ENCODE measurements at regions not wholly inside any gene's neighbourhood (a gene's known extent, or its start where the extent isn't known, plus 50 kb on each side); places are given as distances from the start of the nearest gene placed in this dataset.

DNA sequence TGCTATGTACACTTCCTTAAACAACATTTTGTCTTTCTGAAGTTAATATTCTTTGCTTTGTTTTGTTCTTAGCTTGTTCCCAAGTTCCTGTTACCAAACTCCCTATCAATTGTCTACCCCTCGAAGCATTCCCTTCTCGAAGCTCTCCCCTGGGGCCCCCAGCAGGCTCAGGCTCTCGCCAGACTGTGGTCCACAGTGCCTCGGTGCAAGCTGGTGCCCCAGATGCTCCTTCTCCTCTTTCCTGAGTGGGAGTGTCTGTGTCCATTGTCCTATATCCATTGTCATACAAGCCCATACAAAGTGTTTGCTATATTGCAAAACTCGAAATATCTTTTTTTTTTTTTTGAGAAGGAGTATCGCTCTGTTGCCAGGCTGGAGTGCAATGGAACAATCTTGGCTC, 51.7 kb upstream of the RTL6 start:
- Mint-ChIP-seq H3K4me3 (no peak overlapping the region), H3K27ac (no peak overlapping the region), H3K27me3 (peaks cover 9% of the 10 kb centered on the region), H3K36me3 (no peaks in the 10 kb centered on the region), H3K9me3 (peaks cover 0 to 2% (median 0%) of the 10 kb centered on the region in 7 donors), H3K4me1 (peaks cover 0 to 4% (median 0%) of the 10 kb centered on the region in 4 donors)
- ATAC-seq (ENCODE audit: low read depth in 2 of 2) (no peak), DNase-seq (no peak)
- H3K9me3 ChIP-seq (ENCODE audit: control insufficient read depth in 2 of 2, low read length in 2 of 2), result no peaks in the 10 kb centered on the region
- no peak overlapping the region for H3K27ac ChIP-seq (ENCODE audit: insufficient read depth, low read length, poor library complexity, severe bottlenecking)
- no peaks in the 10 kb centered on the region for H3K4me1 ChIP-seq (ENCODE audit: control insufficient read depth, insufficient read depth, low read length, poor library complexity, severe bottlenecking)
- H3K36me3 ChIP-seq (ENCODE audit: control insufficient read depth, insufficient read depth, low read length), result no peaks in the 10 kb centered on the region
- no peak overlapping the region for H3K4me3 ChIP-seq (ENCODE audit: low read depth, low read length)
- H3K27me3 ChIP-seq (ENCODE audit: control insufficient read depth, insufficient read depth, low read length), result no peaks in the 10 kb centered on the region

DNA sequence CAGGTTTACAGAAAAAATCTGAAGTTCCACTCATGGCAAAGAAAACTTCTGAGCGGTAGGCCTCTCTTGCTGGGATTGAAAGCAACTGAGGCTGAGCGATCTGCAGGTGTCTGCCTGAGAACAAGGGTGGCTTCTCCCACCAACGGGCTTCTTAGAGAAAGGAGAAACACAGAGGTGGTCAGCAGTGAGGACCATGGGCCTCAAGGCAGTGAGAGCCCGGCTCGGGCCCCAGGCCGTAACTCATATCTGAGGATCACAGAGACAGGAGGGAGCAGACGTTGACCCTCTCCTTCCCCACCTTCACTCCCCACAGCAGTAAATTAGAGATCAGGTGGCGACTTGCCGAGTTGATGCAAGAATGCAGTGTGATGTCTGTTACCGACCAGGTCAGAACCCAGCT, 50.9 kb upstream of the RTL6 start:
- no peaks in the 10 kb centered on the region for H3K4me1 ChIP-seq (ENCODE audit: control insufficient read depth, insufficient read depth, low read length, poor library complexity, severe bottlenecking)
- no peaks in the 10 kb centered on the region for H3K36me3 Mint-ChIP-seq
- H3K27ac ChIP-seq (ENCODE audit: insufficient read depth, low read length, poor library complexity, severe bottlenecking), result no peak overlapping the region
- H3K9me3 ChIP-seq (ENCODE audit: control insufficient read depth in 2 of 2, low read length in 2 of 2), result no peaks in the 10 kb centered on the region
- H3K36me3 ChIP-seq (ENCODE audit: control insufficient read depth, insufficient read depth, low read length), result no peaks in the 10 kb centered on the region
- H3K27ac Mint-ChIP-seq, result no peak overlapping the region
- H3K9me3 Mint-ChIP-seq, result peaks cover 0 to 2% (median 0%) of the 10 kb centered on the region in 7 donors
- H3K27me3 ChIP-seq (ENCODE audit: control insufficient read depth, insufficient read depth, low read length), result no peaks in the 10 kb centered on the region
- DNase-seq, result no peak
- no peak overlapping the region for H3K4me3 Mint-ChIP-seq
- H3K4me1 Mint-ChIP-seq, result peaks cover 0 to 4% (median 0%) of the 10 kb centered on the region in 4 donors
- ATAC-seq (ENCODE audit: low read depth in 2 of 2), result no peak
- H3K27me3 Mint-ChIP-seq, result peaks cover 9% of the 10 kb centered on the region
- H3K4me3 ChIP-seq (ENCODE audit: low read depth, low read length), result no peak overlapping the region

Data from CD4-positive, CD25-positive, alpha-beta regulatory T cell (primary cell).